KBM-7 (cell line): ENCODE measurements at regions not wholly inside any gene's neighbourhood (a gene's known extent, or its start where the extent isn't known, plus 50 kb on each side); places are given as distances from the start of the nearest gene placed in this dataset.
"Not testable (repeated sequence)": the region's sequence is repeated elsewhere in the genome, so short reads cannot be mapped to it uniquely, and the experiment has no call there.

Experiments
- DNase-seq: peaks from one replicate; pipeline ENCODE4 v3.0.0-alpha.2; 2015
- in situ Hi-C: fragments of 300-500 bp; cut with MboI; formaldehyde crosslinking; loops from 2 replicates; pipeline ENCODE4 v1.14.3; 2020; ENCODE audit warnings: low sequenced_read_pairs, low pct_unique_long_range_greater_than_20kb, mixed read lengths

DNA sequence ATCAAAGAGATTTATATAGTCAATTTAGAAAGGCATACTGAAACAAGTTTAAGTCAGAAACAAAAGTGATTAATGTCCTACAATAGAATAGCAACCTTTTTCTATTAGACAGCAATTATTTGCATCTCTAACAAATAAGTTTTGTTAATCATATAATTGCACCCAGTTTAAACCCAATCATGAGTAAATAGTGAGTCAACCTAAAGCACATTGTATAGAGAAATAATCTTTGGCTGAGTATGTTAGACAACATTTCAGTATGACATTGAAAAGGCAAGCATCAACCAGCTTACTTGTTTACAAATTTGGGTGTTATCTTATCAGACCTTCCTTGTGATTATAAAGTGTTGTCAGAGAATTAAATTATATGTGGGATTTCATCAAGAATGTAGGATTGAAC lies 209.5 kb downstream of the IL15 start:
- in situ Hi-C loops: no loop called here
- no peak for DNase-seq

DNA sequence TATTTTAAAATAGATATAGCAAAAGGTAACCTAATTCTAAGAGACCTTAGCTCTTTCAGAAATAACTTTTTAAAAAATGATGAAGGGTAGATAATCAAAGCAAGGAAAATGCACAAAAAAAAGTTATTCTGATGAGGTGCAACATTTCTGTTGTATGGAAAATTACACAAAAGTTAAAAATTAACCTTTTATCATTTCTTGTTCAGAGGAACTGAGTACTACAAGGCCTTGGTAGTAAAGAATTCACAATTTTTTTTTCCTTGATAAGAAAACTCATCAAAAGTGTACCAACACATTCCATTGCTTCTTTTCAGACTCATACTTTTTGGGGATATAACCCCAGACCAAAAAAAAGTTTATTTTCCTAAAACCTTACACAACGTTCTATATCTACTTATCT lies 213.0 kb downstream of the IL15 start:
- DNase-seq: no peak
- in situ Hi-C loops: no loop called here

DNA sequence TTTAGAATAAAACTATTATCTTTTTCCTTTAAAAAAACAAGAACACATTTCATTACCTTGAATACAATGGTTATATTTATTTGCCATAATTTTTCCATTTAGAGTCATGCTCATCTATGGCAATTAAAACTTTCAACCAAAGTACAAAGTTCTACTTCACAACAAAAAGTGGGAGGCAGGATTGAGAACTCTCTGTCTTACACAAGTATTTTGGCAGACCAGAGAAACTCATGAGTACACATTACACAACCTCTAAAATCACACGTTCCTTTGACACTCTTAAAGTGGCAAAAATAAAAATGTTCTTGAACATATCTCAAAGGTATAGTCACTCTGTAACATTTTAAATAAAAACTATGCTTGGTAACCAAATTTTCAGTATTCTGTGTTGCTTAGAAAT lies 213.4 kb downstream of the IL15 start:
- in situ Hi-C loops: no loop called here
- DNase-seq: no peak

DNA sequence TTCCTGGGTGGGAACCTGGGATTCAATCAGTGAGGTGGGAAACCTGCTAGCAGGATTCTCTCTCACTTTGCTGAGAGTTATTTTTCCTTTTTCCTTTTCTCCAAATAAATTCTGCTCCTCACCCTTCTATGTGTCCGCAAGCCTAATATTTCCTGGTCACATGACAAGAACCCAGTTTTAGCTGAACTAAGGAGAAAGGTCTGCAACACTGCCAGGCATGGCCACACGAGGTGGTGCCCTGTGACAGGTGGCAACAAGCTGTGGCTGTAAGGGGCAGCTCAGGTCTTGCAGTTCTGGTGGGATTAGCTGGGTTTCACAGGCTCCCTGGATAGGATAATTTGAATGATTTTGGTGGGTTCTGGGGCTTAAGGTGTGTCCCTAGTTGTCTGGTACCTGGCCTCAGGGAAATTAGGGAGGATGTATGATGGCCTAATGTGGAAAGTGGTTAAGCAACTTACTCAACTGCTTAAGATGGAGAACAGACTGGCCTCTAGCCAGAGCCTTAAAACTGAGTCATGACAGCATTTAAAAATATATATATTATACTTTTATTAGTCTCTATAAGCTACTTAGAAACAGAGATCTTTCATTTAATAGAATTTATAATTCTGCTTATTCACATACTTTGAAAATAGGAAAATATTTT lies 215.0 kb downstream of the IL15 start:
- DNase-seq: no peak
- in situ Hi-C loops: no loop called here

DNA sequence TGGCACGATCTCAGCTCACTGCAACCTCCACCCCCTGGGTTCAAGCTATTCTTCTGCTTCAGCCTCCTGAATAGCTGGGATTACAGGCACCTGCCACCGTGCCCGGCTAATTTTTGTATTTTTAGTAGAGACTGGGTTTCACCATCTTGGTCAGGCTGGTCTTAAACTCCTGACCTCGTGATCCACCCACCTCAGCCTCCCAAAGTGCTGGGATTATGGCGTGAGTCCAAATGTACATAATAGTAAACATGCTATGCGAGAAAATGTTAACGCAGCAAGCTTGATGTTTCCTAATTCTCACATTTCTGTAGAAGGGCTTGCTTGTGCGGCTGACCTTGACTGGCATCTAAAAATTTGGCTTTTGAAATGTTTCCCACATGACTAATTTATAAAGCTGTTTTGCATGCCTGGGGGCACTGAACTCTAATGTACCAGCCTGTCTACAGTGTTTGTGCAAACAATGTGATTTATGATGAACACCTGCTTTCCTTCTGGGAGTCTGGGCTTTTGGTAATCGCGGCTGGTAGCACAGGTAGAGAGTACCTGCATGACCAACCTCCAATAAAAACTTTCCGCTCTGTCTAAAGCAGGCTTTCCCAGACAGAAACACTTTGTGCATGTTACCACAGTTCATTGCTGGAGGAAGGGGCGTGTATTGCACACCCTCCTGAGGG lies 216.8 kb downstream of the IL15 start:
- no peak for DNase-seq
- in situ Hi-C loops: no loop called here

DNA sequence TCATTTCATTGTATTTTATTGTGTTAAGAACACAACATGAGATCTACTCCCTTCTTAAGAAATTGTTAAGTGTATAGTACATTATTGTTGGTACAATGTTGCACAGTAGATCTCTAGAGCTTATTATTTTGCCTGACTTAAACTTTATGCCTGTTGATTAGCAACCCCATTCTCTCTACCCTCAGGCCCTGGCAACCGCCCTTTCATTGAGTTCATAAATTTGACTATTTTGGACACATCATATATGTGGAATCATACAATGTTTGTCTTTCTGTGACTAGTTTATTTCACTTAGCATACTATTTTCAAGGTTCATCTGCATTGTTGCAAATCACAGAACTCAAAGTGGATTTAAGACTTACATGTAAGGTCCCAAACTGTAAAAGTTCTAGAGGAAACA lies 222.1 kb downstream of the IL15 start:
- in situ Hi-C loops: no loop called here
- no peak for DNase-seq

DNA sequence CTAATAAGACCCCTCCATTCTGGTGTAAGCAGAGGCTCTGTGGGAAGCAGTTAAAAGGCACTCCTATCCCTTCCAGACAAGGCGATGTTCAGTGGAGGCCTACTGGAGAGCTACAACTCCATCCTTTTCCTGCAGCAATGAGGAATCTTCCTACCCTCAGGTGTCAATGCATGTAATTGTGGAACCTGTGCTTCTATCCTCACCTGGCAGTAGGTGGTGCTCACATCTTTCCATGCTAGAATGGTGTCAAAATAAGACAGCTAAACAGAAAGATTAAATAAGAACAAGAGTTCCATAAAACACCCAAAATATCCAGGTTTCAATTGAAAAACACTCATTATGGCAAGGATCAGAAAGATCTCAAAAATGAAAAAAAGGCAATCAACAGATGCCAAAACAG lies 224.6 kb downstream of the IL15 start:
- DNase-seq: no peak
- in situ Hi-C loops: no loop called here

DNA sequence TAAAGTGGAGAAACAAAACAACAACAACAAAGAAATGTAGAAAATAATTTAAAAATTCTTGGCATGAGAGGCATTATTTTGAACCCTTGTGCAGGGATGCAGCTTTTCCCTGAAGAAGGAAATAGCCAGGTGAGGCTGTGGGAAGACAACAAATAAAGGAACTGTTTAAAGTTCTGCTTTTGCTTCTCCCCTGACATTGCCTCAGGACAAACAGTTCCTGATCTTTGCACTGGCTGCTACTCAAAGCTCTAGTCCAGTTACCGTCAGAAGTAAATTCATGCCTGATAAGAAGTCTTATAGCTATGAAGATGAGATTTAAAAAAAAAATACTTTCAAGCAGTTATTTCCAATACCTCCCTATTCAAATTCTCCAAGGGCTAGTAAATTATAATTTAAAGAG lies 233.8 kb downstream of the IL15 start:
- no peak for DNase-seq
- in situ Hi-C loops: no loop called here

DNA sequence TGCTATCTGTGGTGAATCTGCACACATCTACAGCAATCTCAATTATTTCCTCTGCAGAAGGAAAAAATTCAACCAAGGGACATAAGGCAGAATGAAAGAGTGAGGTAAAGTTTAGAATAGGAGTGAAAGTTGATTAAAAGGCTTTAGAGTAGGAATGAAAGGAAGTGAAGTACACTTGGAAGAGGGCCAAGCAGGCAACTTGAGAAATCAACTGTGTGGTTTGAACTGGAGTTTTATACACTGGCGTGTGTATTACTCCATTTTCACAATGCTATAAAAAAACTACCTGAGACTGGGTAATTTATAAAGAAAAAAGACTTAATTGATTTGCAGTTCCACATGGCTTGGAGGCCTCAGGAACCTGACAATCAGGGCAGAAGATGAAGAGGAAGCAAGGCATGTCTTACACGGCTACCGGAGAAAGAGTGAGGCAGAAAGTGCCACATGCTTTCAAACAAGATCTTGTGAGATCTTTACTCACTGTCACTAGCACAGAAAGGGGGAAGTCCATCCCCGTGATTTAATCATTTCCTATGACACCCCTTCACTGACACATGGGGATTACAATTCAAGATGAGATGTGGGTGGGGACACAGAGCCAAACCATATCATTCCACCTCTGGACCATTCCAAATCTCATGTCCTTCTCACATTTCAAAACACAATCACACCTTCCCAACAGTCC lies 234.8 kb downstream of the IL15 start:
- in situ Hi-C loops: no loop called here
- DNase-seq: no peak

DNA sequence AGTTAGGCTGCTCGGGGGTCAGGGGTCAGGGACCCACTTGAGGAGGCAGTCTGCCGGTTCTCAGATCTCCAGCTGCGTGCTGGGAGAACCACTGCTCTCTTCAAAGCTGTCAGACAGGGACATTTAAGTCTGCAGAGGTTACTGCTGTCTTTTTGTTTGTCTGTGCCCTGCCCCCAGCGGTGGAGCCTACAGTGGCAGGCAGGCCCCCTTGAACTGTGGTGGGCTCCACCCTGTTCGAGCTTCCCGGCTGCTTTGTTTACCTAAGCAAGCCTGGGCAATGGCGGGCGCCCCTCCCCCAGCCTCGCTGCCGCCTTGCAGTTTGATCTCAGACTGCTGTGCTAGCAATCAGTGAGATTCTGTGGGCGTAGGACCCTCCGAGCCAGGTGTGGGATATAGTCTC lies 246.3 kb downstream of the IL15 start:
- in situ Hi-C loops, DNase-seq: not testable (repeated sequence)

DNA sequence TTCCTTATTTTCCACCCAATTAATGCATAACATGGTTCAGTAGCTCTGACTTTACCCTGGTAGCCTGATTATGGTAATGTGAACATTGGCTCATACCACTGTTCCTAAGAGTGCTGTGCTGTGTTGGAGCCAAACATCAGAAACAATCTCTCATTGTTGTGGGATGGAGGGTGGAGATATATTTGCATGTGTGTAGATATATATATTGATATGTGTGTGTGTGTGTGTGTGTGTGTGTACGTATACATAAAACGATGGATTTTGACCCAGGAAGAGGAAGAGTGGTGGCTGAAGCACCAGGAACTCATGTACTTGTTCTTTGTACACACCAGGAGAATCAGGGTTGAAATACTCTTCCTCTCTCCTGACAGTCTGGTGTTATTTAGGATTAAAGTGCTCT lies 247.7 kb downstream of the IL15 start:
- DNase-seq: no peak
- in situ Hi-C loops: no loop called here

DNA sequence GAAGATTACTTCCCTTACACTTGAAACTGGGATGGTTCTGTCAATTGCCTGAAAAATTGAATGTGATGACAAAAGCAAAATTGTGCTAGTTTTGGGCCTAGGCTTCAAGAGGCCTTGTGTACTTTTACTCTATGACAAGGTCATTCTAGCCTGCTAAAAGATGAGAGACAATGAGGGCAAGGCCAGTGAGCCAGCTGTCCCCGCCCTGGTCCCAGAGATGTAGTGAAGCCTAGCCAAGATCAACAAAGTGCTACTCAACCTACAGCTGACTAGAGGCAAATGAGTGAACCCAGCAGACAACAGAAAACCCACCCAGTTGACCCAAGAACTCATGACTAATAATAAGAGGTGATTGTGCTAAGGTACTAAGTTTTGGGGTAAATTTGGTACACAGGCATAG lies 248.7 kb downstream of the IL15 start:
- in situ Hi-C loops: no loop called here
- DNase-seq: no peak

DNA sequence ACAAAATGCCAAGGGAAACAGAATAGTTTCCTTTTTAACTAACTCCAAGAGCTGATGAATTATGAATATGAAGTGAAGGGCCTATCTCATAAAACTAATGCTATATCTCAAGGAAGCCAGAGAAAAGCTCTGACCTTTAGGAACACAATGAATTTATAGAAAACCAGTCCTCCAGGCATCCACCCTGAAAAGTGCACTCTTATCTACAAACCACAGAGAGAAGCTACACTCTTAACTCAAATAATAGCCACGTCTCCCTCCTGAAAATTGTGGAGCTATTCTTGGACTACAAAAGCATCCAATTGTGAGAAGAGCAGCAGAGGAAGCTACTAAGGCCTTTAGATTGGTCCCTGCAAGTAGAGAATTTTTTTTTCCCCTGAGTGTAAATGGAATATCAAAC lies 253.9 kb downstream of the IL15 start:
- DNase-seq: no peak
- in situ Hi-C loops: no loop called here

DNA sequence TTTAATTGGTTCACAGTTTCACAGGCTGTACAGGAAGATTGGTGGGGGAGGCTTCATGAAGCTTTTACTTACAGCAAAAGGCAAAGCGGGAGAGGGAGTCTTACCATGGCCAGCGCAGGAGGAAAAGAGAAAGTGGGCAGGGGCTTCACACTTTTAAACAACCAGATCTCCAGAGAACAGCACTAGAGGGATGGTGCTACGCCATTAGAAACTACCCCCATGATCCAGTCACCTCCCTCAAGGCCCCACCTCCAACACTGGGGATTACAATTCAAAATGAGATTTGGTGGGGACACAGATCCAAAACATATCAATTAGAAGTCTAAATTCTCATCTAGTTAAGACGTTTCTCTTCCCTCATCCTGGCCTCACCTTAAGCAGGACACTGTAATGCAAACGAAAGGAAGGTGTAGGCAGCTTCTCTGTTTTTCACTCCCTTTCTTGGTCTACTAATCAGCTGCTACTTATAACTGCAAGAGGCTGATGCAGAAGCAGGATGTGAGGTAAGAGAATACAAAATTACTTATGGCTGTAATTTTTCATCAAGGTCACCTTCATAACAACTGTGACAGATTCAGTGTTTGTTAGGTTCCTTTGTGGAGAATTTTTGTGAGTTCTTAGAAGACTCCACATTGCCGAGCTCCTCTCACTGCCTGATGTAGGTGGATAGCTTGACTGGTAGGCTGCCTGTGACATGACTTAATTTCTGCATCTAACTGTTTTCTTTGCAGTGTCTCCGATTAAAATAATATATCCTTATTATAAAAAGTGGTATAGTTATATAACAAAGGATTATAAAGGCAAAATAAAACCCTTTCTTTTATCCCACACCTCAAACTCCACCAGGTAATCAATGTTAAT lies 255.1 kb downstream of the IL15 start:
- in situ Hi-C loops: no loop called here
- no peak for DNase-seq

DNA sequence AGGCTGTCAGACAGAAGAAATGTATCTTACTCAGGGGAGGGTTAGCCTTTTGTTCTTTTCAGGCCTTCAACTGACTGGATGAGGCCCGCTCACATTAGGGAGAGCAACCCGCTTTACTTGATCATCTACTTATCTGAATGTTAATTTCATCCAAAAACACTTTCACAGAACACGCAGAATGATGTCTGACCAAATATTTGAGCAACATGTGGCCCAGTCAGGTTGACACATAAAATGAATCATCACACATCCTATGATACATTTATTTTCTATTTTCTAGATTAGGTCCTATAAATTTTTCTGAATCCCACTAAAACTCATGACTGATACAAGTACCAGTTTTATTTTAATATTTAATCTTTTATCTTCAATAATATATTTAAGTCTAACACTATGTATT lies 260.3 kb downstream of the IL15 start:
- in situ Hi-C loops: no loop called here
- DNase-seq: no peak

DNA sequence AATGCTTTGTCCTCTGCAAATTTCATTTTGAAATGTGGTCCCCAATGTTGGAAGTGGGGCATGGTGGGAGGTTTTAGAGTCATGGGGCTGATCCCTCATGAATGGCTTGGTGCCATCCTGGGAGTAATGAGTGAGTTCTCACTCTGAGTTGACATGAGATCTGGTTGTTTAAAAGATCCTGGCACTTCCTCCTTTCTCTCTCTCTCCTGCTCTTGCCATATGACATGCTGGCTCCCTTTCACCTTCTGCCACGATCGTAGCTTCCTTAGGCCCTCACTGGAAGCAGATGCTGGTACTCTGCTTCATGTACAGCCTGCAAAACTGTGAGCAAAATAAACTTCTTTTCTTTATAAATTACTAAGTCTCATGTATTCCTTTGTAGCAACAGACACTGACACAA lies 262.0 kb downstream of the IL15 start:
- in situ Hi-C loops: no loop called here
- peak; percentile 7 for DNase-seq

DNA sequence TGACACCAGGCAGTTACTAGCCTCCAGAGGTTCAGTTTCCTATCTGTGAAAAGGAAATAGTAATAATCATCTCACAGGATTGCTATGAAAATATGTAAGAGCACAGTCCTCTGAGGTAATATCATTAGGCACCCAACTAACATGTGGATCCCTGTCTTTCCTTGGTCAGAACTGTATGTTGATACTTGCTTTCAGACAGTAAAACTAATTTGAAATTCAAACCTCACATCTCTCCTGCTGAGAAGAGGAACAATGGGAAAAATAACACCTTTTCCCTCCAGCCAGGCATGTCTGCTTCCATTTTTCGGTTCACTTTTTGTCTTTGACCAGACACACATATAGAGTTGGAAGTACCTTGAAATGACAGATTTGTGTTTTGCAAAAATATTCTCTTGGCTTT lies 262.7 kb downstream of the IL15 start:
- no peak for DNase-seq
- in situ Hi-C loops: no loop called here

DNA sequence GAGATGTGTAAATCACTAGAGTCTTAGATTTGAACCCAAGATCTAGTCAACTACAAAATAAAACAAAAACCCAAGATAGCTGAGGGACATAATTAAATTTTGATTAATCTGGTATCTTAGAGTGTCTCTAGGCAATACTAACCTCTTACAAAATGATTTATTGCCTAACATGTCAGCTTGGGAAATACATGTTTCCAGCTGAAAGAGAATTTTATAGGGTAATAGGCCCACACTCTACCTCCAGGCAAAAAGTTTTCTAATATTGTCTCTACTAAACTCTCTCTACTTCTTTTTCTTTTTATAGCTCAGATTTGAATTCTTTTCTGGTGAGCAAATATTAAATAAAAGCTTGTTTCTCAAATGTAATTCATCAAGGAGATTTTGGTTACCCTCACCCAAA lies 263.2 kb downstream of the IL15 start:
- no peak for DNase-seq
- in situ Hi-C loops: no loop called here

DNA sequence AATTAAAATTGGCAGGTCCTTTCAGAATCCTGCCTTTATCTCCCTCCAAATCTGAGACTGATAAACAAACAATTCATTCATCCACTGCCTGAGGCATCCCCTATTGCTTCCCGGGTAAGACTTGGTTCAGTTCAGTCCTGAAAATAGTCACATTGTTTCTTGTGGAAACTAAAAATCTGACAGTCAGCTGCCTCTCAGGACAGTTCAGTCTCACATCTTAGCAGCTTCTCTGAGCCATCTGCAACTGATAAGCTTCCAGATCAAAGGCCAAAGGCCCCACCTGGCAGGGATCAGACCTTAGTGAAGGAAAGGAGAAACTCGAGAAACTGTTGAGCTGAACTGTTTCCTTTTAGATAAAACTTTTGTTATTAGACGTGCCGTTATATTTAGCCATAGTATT lies 264.5 kb downstream of the IL15 start:
- DNase-seq: no peak
- in situ Hi-C loops: no loop called here

DNA sequence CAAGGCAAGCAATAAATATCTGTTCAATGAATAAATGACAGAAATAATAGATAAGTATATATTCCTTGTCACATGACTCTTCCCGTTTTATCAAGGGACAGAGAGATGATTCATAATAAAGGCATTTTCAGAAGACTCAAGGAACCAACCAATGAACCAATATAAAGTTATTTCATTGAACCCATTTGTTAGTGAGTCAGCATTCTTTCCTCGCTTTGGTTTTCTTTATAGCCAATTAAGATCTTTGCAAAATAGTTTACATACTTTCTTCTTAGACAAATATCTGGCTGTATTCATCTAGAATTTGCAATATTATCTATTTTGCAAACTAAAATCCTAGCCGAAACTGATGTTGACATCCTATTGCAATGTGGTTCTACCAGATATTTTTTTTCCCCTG lies 269.4 kb downstream of the IL15 start:
- DNase-seq: no peak
- in situ Hi-C loops: no loop called here
